ENCODE measurements at regions not wholly inside any gene's neighbourhood (a gene's known extent, or its start where the extent isn't known, plus 50 kb on each side); places are given as distances from the start of the nearest gene placed in this dataset.

DNA sequence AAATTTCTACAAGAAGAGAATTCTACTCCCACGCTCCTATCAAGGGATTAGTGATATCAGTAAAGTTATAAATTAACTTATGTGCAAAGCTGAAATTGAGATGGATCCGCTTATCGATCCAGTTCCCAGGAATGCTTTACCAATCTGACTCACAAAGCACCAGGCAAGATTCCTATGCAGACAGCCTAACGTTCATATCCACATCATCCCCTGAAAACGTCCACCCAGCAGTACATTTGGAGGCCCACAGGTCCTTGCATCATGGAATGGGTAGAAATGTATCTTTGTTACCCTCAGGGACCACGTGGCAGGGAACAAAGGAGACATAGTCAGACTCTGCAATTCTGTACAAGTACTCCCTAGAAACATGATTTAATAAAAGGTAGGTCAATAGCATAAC, 147.4 kb downstream of the ESM1 start:
- BruUV-seq (replicated peaks) = no TSS peak
- POLR2A ChIA-PET = no interaction called here
- CTCF ChIA-PET (ENCODE audit: unreplicated experiment) = no interaction called here

GRCh38 chr5:54837093-54837492, 148.3 kb downstream of the ESM1 start:
- TF ChIP-seq, protein P1, sequence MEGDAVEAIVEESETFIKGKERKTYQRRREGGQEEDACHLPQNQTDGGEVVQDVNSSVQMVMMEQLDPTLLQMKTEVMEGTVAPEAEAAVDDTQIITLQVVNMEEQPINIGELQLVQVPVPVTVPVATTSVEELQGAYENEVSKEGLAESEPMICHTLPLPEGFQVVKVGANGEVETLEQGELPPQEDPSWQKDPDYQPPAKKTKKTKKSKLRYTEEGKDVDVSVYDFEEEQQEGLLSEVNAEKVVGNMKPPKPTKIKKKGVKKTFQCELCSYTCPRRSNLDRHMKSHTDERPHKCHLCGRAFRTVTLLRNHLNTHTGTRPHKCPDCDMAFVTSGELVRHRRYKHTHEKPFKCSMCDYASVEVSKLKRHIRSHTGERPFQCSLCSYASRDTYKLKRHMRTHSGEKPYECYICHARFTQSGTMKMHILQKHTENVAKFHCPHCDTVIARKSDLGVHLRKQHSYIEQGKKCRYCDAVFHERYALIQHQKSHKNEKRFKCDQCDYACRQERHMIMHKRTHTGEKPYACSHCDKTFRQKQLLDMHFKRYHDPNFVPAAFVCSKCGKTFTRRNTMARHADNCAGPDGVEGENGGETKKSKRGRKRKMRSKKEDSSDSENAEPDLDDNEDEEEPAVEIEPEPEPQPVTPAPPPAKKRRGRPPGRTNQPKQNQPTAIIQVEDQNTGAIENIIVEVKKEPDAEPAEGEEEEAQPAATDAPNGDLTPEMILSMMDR (conservative IDR thresholded peaks at IDR 0.05; ENCODE audit: low read length) = no peak
- no peak for TF ChIP-seq EZH2phosphoT487 (IDR thresholded peaks at IDR 0.05; ENCODE audit: borderline replicate concordance, low read depth, low read length)
- ChIA-PET CTCF (ENCODE audit: unreplicated experiment) (no interaction called here), POLR2A (no interaction called here)
- Histone ChIP-seq H4K20me1 (ENCODE audit: insufficient read depth, low read length) (no peaks in the 10 kb centered on the region), H3K27ac (ENCODE audit: low read depth, low read length, poor library complexity, severe bottlenecking) (no peak overlapping the region), H2AFZ (ENCODE audit: low read length) (no peak overlapping the region), H3K79me2 (ENCODE audit: insufficient read depth, low read depth, low read length) (no peaks in the 10 kb centered on the region), H3K9me2 (ENCODE audit: insufficient read depth, low read length) (no peaks in the 10 kb centered on the region), H3K4me1 (ENCODE audit: insufficient read depth, low read length, poor library complexity, severe bottlenecking) (no peaks in the 10 kb centered on the region), H3K4me2 (ENCODE audit: low read length) (no peak overlapping the region), H3K36me3 (ENCODE audit: insufficient read depth, low read length) (no peaks in the 10 kb centered on the region), H3K9me3 (ENCODE audit: low read length) (no peaks in the 10 kb centered on the region), H3K4me3 (ENCODE audit: low read depth, low read length, poor library complexity, severe bottlenecking) (no peak overlapping the region)
- DNase-seq (ENCODE audit: low spot score) = no peak
- intact Hi-C loops (cut with micrococcal nuclease; ENCODE audit: unreplicated experiment) = no loop called here
- BruUV-seq (replicated peaks) = no TSS peak

More for the DNA sequence above, 147.4 kb downstream of the ESM1 start:
- Histone ChIP-seq H3K79me2 (ENCODE audit: insufficient read depth, low read depth, low read length) (no peaks in the 10 kb centered on the region), H3K36me3 (ENCODE audit: insufficient read depth, low read length) (no peaks in the 10 kb centered on the region), H3K27ac (ENCODE audit: low read depth, low read length, poor library complexity, severe bottlenecking) (no peak overlapping the region), H3K4me1 (ENCODE audit: insufficient read depth, low read length, poor library complexity, severe bottlenecking) (no peaks in the 10 kb centered on the region), H3K4me3 (ENCODE audit: low read depth, low read length, poor library complexity, severe bottlenecking) (no peak overlapping the region), H4K20me1 (ENCODE audit: insufficient read depth, low read length) (no peaks in the 10 kb centered on the region), H2AFZ (ENCODE audit: low read length) (no peak overlapping the region), H3K9me2 (ENCODE audit: insufficient read depth, low read length) (no peaks in the 10 kb centered on the region), H3K4me2 (ENCODE audit: low read length) (no peak overlapping the region), H3K9me3 (ENCODE audit: low read length) (no peaks in the 10 kb centered on the region)
- TF ChIP-seq, protein P1 (conservative IDR thresholded peaks at IDR 0.05; ENCODE audit: low read length) = no peak
- no peak for TF ChIP-seq EZH2phosphoT487 (IDR thresholded peaks at IDR 0.05; ENCODE audit: borderline replicate concordance, low read depth, low read length)
- DNase-seq (ENCODE audit: low spot score) = no peak
- intact Hi-C loops (cut with micrococcal nuclease; ENCODE audit: unreplicated experiment) = no loop called here

- no TSS peak for BruUV-seq (replicated peaks)
- ChIA-PET POLR2A (no interaction called here), CTCF (ENCODE audit: unreplicated experiment) (no interaction called here)
- intact Hi-C loops (cut with micrococcal nuclease; ENCODE audit: unreplicated experiment) = no loop called here
- H2AFZ ChIP-seq (ENCODE audit: low read length) = no peak overlapping the region
- TF ChIP-seq, protein P1 (conservative IDR thresholded peaks at IDR 0.05; ENCODE audit: low read length) = no peak
- H3K4me3 ChIP-seq (ENCODE audit: low read depth, low read length, poor library complexity, severe bottlenecking) = no peak overlapping the region
- no peak overlapping the region for H3K27ac ChIP-seq (ENCODE audit: low read depth, low read length, poor library complexity, severe bottlenecking)
- H3K9me2 ChIP-seq (ENCODE audit: insufficient read depth, low read length) = no peaks in the 10 kb centered on the region
- no peaks in the 10 kb centered on the region for H3K79me2 ChIP-seq (ENCODE audit: insufficient read depth, low read depth, low read length)
- no peak for DNase-seq (ENCODE audit: low spot score)
- no peaks in the 10 kb centered on the region for H4K20me1 ChIP-seq (ENCODE audit: insufficient read depth, low read length)
- no peak overlapping the region for H3K4me2 ChIP-seq (ENCODE audit: low read length)
- H3K36me3 ChIP-seq (ENCODE audit: insufficient read depth, low read length) = no peaks in the 10 kb centered on the region
- H3K4me1 ChIP-seq (ENCODE audit: insufficient read depth, low read length, poor library complexity, severe bottlenecking) = no peaks in the 10 kb centered on the region
- no peaks in the 10 kb centered on the region for H3K9me3 ChIP-seq (ENCODE audit: low read length)
Observed at GRCh38 chr5:54835647-54836046, 149.7 kb downstream of the ESM1 start.
